Caco-2 (cell line): ENCODE measurements at regions not wholly inside any gene's neighbourhood (a gene's known extent, or its start where the extent isn't known, plus 50 kb on each side); places are given as distances from the start of the nearest gene placed in this dataset.

Source experiments
- BruUV-seq: library from RNA; stranded (reverse); fragments of 400-500 nt; replicated peaks from 2 replicates; lab custom pipeline; 2021; lab: Mats Ljungman, UMichigan
- CTCF ChIA-PET: fragments of 300-600 bp; sonication (Branson Sonifier 250); formaldehyde crosslinking; loops from one replicate; lab custom pipeline; 2022; ENCODE audit warnings: antibody characterized with exemption; lab: Charles Lee
- POLR2A ChIA-PET: fragments of 300-600 bp; sonication (Branson Sonifier 250); formaldehyde crosslinking; loops from one replicate; lab custom pipeline; 2022; ENCODE audit warnings: antibody characterized with exemption; lab: Charles Lee
- DNase-seq, 2 experiments: peaks; one replicate each; pipeline versions ENCODE4 v3.0.0 to v3.0.0-alpha.2; 2020 to 2022
- H3K27me3 ChIP-seq: replicated peaks from 2 replicates; pipeline ENCODE4 v1.6.0; 2011; ENCODE audit warnings: low read length; ENCODE audit not compliant: control insufficient read depth, insufficient read depth
- H3K36me3 ChIP-seq: 2 replicates; pipeline ENCODE4 v1.5.1; 2011; ENCODE audit warnings: low read length; ENCODE audit not compliant: control insufficient read depth, insufficient read depth
- H3K4me1 ChIP-seq: fragments of 250-450 bp; sonication (Bioruptor Pico); 2 replicates; pipeline ENCODE4 v1.5.1; 2020; ENCODE audit warnings: mild to moderate bottlenecking
- H3K4me3 ChIP-seq: 2 replicates; pipeline ENCODE4 v1.5.1; 2011; ENCODE audit warnings: low read depth, mild to moderate bottlenecking, control low read depth, low read length
- H3K9me3 ChIP-seq: fragments of 250-450 bp; sonication (Bioruptor Pico); 2 replicates; pipeline ENCODE4 v1.5.1; 2020; ENCODE audit warnings: mild to moderate bottlenecking, moderate library complexity
- H3K27ac Mint-ChIP-seq: one replicate; pipeline ENCODE4 v1.8.0; 2022; ENCODE audit warnings: mixed read lengths; ENCODE audit not compliant: unreplicated experiment
- H3K27me3 Mint-ChIP-seq: one replicate; pipeline ENCODE4 v1.8.0; 2022; ENCODE audit warnings: mixed read lengths; ENCODE audit not compliant: insufficient read depth, unreplicated experiment
- H3K36me3 Mint-ChIP-seq: one replicate; pipeline ENCODE4 v1.8.0; 2022; ENCODE audit warnings: mild to moderate bottlenecking, mixed read lengths; ENCODE audit not compliant: insufficient read depth, unreplicated experiment
- H3K4me1 Mint-ChIP-seq: one replicate; pipeline ENCODE4 v1.8.0; 2022; ENCODE audit warnings: low read depth, mixed read lengths; ENCODE audit not compliant: unreplicated experiment
- H3K4me3 Mint-ChIP-seq: one replicate; pipeline ENCODE4 v1.8.0; 2022; ENCODE audit warnings: mild to moderate bottlenecking, moderate library complexity, mixed read lengths; ENCODE audit not compliant: unreplicated experiment
- H3K9me3 Mint-ChIP-seq: one replicate; pipeline ENCODE4 v1.8.0; 2022; ENCODE audit warnings: mixed read lengths; ENCODE audit not compliant: unreplicated experiment
- CTCF ChIP-seq, 2 experiments: fragments of 200-600 bp in 1 of 2; IDR thresholded peaks; 1 replicate in 1 of 2; 2 replicates in 1 of 2; pipeline versions ENCODE4 v1.5.1 to v1.8.0; 2011 to 2022; ENCODE audit warnings: antibody characterized with exemption in 1 of 2, control low read depth in 1 of 2, inconsistent platforms in 1 of 2, low read depth in 1 of 2, low read length in 1 of 2, mild to moderate bottlenecking in 1 of 2, moderate library complexity in 1 of 2; ENCODE audit not compliant: insufficient read depth in 1 of 2, severe bottlenecking in 1 of 2, unreplicated experiment in 1 of 2
- intact Hi-C: fragments of 100-400 bp; cut with micrococcal nuclease; formaldehyde crosslinking; loops from one replicate; pipeline ENCODE4 v1.10.0; 2022; ENCODE audit not compliant: unreplicated experiment

GRCh38 chr13:92966341-92966740, 260.3 kb upstream of the GPC6 start:
- Histone ChIP-seq H3K4me3 (no peak overlapping the region), H3K4me1 (no peaks in the 10 kb centered on the region), H3K27me3 (no peaks in the 10 kb centered on the region), H3K9me3 (no peaks in the 10 kb centered on the region), H3K36me3 (no peaks in the 10 kb centered on the region)
- no peak overlapping the region for H3K27ac Mint-ChIP-seq
- peaks cover 14% of the 10 kb centered on the region for H3K9me3 Mint-ChIP-seq
- ChIA-PET CTCF (no interaction called here), POLR2A (no interaction called here)
- H3K4me1 Mint-ChIP-seq = no peaks in the 10 kb centered on the region
- DNase-seq = no peak
- BruUV-seq = no TSS peak
- intact Hi-C loops = no loop called here
- TF ChIP-seq CTCF (IDR thresholded peaks at IDR 0.05; ENCODE audit: insufficient read depth in 1 of 2, low read depth in 1 of 2, low read length in 1 of 2, severe bottlenecking in 1 of 2, unreplicated experiment in 1 of 2) = no peak
- no peaks in the 10 kb centered on the region for H3K36me3 Mint-ChIP-seq
- no peak overlapping the region for H3K4me3 Mint-ChIP-seq
- H3K27me3 Mint-ChIP-seq = no peaks in the 10 kb centered on the region

GRCh38 chr13:92966900-92967299, 259.7 kb upstream of the GPC6 start:
- Histone ChIP-seq H3K4me3 (no peak overlapping the region), H3K27me3 (no peaks in the 10 kb centered on the region), H3K4me1 (no peaks in the 10 kb centered on the region), H3K36me3 (no peaks in the 10 kb centered on the region), H3K9me3 (no peaks in the 10 kb centered on the region)
- no peak overlapping the region for H3K27ac Mint-ChIP-seq
- no peaks in the 10 kb centered on the region for H3K27me3 Mint-ChIP-seq
- BruUV-seq = no TSS peak
- no peaks in the 10 kb centered on the region for H3K36me3 Mint-ChIP-seq
- no peak for DNase-seq
- no peaks in the 10 kb centered on the region for H3K4me1 Mint-ChIP-seq
- H3K9me3 Mint-ChIP-seq = peaks cover 9% of the 10 kb centered on the region
- intact Hi-C loops = no loop called here
- CTCF ChIA-PET = no interaction called here
- POLR2A ChIA-PET = no interaction called here
- no peak for TF ChIP-seq CTCF (IDR thresholded peaks at IDR 0.05; ENCODE audit: insufficient read depth in 1 of 2, low read depth in 1 of 2, low read length in 1 of 2, severe bottlenecking in 1 of 2, unreplicated experiment in 1 of 2)
- no peak overlapping the region for H3K4me3 Mint-ChIP-seq

- intact Hi-C loops = loop anchor here (1.0 to 2.0 kb wide), 3 partner anchors 148 to 1395 kb away; no protein-coding TSS in a partner anchor
- Histone ChIP-seq H3K27me3 (no peaks in the 10 kb centered on the region), H3K36me3 (no peaks in the 10 kb centered on the region), H3K9me3 (no peaks in the 10 kb centered on the region), H3K4me3 (no peak overlapping the region), H3K4me1 (no peaks in the 10 kb centered on the region)
- Mint-ChIP-seq H3K27ac (no peak overlapping the region), H3K9me3 (peaks cover 8% of the 10 kb centered on the region), H3K4me3 (no peak overlapping the region), H3K4me1 (no peaks in the 10 kb centered on the region), H3K36me3 (no peaks in the 10 kb centered on the region), H3K27me3 (no peaks in the 10 kb centered on the region)
- no TSS peak for BruUV-seq
- peak; percentile 17 to 46 for TF ChIP-seq CTCF (IDR thresholded peaks at IDR 0.05; ENCODE audit: insufficient read depth in 1 of 2, low read depth in 1 of 2, low read length in 1 of 2, severe bottlenecking in 1 of 2, unreplicated experiment in 1 of 2)
- POLR2A ChIA-PET = no interaction called here
- peak in 1 of 2 experiments; percentile 11 for DNase-seq
- CTCF ChIA-PET = no interaction called here
Measured at GRCh38 chr13:92967923-92968322, 258.7 kb upstream of the GPC6 start.
